GM21360 (cell line): ENCODE measurements at regions not wholly inside any gene's neighbourhood (a gene's known extent, or its start where the extent isn't known, plus 50 kb on each side); places are given as distances from the start of the nearest gene placed in this dataset.

Source experiments
- ATAC-seq: cut with Tn5 transposase; IDR thresholded peaks from one replicate; pipeline ENCODE4 v1.9.1; 2021; ENCODE audit warnings: mild to moderate bottlenecking, moderate library complexity; ENCODE audit not compliant: unreplicated experiment

DNA sequence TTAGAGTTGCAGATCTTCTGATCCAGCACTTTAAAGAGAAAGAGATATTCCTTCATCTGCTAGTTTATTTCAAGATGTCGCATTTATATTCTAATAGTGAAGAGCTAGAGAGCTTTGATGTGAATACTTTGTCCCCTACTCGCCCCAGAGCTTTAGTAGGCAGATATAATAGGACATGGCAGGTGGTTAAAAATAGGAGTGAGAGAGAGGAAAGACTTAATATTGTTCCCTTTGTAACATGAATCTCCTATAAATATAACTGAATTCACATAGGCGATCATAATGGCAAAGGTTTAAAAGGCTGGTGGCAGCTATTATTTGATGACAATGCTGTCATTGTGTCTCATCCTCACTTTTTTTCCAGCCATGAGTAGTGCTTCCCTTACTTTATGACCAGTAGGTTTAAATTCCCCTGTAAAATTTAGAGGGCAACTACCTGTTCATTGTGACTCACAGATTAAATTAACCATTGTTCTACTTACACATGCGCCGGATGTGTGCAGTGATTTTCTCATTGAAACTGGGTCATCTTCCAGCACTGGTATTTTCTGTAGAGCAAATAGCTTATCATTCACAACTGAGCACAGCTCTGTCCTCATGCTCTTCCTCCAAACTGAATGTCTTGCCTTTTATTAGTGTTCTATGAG is 906.7 kb upstream of the CELF2 start:
- no peak for ATAC-seq

DNA sequence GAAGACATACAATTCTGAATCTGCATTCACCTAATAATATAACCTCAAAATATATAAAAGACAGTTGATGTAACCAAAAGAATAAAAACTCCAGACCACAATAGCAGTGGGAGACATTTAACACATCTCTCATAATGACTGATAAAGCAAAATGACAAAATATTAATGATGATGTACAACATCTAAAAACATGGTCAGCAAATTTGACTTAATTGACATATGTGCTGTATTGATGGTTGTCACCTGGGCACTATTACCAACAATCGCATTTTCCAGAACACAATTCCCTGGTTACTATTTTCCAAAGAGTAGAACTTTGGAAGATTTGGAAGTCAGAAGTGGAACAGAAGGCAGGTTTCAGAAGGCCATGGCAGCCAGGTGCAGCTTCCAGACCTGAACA is 899.5 kb upstream of the CELF2 start:
- no peak for ATAC-seq

DNA sequence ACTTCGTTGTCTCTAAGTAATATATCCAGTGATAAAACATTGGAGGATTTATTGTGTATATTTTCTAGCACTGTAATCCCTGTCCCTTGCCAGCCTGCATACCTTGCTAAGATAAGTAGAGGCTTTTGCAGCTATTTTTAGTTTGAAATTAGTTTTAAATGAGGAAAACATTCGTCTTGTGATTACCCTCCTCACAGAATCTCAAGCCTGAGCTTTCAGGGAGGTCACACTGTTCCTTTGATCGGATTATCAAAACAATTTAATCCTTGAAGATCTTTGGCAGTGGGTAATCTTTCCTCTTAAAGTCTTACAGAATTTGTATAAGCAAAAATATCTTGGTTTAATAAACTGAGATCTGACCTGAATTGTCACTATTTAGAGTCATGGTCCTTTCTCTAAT is 897.0 kb upstream of the CELF2 start:
- ATAC-seq: no peak

DNA sequence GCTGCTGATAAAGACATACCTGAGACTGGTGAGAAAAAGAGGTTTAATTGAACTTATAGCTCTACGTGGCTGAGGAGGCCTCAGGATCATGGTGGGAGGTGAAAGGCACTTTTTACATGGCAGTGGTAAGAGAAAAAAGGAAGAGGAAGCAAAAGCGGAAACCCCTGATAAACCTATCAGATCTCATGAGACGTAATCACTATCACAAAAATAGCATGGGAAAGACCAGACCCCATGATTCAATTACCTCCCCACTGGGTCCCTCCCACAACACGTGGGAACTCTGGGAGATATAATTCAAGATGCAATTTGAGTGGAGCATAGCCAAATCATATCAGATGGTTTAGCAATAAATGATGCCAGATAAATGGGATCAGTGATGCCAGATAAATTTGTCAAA is 892.0 kb upstream of the CELF2 start:
- ATAC-seq: no peak

DNA sequence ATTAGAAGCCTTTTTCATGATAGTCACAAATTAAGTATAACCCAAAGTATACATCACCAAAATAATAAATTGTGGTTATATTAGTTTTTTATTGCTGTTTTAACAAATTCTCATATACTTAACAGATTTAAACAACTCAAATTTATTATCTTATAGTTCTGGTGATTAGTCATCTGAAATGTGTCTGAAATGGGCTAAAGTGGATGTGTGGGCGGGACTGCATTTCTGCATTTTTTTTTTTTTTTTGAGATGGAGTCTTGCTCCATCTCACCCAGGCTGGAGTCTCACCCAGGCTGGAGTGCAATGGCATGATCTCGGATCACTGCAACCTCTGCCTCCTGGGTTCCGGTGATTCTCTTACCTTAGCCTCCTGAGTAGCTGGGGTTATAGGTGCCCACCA is 891.5 kb upstream of the CELF2 start:
- ATAC-seq: no peak

DNA sequence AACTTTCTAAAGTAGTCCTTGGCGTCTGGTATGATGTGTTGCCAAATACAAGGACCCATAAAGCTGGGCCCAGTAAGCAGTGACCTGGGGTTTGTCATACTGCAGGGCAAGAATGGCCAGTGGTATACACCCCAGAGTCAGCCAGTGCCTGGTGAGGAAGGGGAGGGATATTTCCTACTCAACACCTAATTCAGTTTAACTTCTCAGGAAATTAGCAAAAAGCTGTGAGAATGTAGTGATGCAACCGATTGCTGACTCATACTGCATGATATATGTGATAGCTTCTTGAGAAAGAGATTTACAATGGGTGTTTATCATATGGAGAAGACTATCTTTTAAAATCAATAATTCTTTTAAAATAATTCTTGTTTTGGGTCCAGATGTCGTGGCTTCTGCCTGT is 889.3 kb upstream of the CELF2 start:
- no peak for ATAC-seq

DNA sequence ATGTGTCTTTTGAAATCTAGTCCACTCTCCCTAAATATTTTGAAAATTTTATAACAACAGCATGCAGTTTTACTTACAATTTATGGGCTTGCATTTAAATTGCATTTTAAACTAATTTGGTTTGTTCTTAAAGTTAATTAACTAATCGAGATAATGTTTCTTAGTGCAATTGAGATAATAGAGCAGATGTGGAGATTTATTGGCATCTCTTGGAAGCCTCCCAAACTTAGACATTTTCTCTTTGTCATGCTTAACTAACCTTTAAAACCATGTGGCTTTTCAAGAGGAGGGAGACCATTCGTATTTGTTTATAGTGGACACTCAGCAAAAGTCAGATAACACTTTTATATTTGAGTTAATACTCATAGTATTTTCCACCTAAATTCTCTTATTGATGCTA is 887.0 kb upstream of the CELF2 start:
- no peak for ATAC-seq

DNA sequence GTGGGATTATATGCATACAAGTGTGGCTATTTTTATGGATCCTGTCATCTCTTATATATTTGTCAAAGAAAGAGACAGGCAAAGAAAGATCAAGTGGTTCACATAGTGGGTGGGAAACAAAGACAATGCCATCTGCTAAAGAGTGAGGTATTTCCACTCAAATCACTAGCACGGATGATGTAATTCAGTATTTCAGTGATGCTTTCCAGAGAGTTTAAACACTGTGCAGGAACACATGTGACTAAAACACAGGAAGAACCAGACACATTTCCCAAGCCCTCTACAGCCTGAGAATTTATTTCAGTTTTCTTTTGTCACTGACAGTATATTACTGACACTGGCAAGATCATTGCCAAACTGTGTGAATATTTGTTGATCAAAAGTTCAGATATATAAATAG is 885.7 kb upstream of the CELF2 start:
- no peak for ATAC-seq

DNA sequence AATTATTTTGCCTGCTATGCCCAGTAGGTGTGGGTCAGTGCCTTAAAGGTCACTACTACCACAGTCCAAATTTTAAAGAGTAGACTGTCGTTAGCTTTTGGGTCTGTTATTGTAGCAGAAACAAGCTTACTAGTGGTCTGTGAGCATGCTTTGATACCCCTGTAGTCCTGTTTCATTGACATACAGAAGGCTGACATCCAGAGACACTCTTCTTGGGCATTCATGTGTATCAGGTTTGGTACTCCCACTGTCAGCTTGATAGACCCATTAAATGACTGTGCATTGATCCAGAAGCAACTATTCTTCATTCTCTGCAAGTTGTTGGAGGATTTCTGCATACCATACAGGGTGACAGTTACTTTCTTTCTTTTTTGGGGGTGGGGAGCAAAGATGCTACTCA is 884.4 kb upstream of the CELF2 start:
- ATAC-seq: no peak

DNA sequence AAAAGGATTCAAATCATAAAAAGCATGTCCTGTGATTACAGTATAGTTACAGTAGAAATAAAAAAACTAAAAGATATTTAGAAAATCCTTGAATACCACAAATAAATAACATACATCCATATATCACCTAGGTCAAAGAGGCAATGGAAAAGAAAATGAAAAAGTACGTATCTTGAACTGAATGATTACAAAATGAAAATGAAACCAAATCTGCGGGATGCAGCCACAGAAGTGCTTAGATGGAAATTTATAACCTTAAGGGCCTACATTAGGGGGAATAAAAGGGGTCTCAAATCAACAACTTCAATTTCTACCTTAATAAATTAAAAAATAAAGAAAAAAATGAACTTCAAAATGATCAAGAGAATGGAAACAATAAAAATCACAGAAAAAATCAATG is 879.0 kb upstream of the CELF2 start:
- ATAC-seq: no peak

DNA sequence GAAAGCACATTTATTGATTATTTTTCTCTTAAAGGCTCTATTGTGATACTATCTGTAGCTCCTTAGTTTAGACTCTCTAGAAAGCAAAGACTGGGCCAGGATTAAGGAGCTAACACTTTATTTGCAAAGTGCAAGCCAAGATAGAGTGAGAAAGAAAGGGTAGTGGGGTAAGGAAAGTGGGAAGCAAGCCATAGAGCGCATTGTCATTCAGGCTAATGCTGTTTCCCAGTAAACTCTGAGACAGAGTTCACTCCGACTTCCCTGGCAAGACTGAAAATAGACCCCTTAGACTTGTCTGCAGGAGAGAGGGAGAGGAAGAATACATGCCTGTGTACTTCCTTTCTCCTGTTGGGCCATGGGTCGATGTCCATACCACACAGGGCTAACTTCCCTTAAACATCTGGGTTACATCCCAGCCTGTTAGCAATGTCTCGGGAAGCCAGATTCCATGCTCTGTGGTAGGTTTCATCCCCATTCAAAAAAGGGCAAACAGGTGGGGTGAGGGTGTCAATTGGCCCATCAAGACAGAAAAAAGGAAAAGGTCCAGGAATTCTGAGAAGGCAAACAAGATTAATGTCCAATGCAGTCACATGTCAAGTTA is 875.8 kb upstream of the CELF2 start:
- no peak for ATAC-seq

DNA sequence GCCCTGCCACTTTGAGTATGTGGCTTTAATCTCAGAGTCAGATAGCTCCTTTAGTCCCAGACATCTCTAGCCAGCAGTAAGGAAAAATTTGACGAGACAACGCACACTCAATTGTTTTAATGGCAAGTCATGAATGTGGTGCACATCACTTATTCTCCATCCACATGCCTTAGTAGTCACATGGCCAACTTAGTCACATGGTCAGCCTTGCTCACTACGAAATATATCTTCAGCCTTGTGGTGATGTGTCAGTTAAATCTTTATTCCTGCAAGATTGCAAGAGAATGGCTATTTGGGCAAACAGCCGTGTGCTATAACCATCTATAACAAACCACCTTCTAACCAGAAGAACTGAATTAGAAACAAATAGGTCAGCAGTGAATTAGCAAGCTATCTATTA is 871.1 kb upstream of the CELF2 start:
- no peak for ATAC-seq

DNA sequence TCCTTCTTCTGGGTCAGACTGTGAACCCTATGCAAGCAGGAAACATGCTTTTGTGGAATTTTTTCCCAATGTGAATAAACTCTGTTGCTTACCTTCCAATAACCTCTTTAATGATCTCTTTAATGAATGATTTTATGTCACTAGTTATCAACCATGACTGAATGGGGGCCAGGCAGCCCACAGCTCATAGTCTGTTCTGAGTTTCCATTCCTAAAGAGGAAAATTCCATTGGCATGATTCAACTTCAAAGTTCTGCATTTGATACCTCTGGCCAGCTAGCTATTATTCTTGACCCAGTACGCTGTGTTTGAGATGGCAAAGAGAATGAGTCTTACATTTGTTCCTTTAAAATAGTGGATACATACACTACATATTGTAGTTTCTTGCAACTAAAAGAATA is 867.8 kb upstream of the CELF2 start:
- no peak for ATAC-seq

DNA sequence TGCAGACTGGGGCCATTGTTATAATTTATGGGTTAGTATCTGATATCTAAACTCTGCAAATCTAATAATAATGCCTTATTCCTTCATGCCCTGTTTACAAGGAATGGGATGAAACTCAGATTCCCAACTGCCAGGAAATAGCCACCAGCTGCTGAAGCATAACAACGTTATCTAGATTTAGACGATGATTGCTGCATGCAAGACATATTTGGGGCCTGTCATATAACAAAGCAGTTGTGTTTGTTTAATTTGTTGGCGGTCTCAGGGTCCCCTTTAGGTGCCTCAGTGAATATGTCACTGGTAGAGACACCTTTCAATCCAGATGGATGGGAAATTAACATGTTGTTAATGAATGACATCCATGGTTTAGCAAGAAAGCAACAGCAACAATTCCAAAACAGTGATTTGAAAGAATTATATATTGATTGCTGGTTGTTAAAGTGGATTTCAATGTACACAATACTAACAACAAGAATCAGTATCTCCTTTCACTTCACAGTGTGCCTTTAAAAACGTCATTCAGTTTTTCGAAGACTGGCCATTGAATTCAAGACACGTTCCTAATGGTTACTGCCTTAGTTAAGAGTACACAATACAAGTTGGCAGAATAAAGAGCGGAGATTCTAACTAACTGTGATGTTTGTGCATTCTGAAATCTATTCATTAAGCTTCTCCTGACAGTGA is 860.6 kb upstream of the CELF2 start:
- ATAC-seq: no peak

DNA sequence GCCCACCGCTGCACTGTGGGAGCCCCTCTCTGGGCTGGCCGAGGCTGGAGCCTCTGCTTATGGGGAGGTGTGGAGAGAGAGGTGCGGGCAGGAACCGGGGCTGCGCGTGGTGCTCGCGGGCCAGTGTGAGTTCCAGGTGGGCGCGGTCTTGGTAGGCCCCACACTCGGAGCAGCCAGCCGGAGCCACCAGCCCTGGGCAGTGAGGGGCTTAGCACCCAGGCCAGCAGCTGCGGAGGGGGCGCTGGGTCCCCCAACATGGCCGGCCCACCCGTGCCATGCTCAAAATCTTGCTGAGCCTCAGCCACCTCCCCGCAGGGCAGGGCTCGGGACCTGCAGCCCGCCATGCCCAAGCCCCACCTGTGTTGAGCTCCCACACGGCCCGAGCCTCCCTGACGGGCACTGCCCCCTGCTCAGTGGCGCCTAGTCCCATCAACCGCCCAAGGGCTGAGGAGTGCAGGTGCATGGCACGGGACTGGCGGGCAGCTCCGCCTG is 856.8 kb upstream of the CELF2 start:
- ATAC-seq: no peak

DNA sequence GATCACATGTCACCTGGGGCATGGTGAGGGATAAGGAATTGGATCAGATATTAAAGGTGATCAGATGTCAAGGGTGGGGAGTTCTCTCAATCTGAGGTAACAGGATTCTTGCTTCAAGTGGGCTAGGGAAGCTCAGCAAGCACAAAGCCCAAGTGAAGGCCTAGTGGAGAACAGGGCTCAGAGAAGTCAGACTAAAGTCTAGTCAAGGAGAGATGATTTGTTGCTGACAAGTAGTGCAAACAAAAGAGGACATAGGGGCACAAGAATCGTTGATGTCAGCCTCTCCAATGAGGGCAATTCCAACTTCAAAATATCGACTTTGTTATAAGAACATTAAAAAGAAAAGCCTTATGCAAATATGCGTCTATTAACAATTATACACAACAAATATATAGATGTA is 852.8 kb upstream of the CELF2 start:
- ATAC-seq: no peak

DNA sequence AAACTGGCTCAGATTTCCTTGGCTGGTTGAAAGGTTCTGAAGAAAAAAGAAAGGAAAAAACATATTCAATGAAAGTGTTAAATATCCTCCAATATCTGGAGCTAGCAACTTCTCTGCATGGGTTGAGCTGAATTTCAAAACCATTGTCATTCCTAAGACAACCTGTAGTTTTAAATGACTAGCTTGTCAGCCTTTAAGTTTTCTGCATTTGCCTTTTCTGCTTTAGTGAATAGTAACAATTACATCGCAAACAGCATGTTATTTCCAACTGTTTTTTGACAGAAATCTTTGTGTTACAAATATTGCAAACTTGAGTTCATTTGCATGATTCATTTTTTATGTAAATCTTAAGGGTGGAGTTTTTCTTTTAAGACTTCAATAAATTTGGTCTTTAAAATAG is 852.3 kb upstream of the CELF2 start:
- ATAC-seq: no peak

DNA sequence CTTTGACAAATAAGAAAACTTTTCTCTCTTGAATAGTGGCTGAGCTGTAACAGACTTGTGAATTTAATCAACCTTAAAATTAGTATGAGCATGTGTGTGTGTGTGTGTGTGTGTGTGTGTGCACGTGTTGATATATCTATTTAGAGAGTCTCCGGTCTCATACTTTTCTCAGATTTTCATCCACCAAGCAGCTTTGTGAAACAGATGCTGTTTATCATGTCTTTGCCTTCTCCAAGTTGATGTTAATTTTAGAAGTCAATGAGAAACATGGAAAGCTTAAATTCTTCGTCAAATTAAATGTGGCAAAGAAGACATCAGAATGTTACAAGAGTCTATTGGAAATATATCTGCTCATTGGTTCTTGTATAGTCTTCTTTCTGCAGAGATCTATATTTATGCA is 839.2 kb upstream of the CELF2 start:
- ATAC-seq: no peak

DNA sequence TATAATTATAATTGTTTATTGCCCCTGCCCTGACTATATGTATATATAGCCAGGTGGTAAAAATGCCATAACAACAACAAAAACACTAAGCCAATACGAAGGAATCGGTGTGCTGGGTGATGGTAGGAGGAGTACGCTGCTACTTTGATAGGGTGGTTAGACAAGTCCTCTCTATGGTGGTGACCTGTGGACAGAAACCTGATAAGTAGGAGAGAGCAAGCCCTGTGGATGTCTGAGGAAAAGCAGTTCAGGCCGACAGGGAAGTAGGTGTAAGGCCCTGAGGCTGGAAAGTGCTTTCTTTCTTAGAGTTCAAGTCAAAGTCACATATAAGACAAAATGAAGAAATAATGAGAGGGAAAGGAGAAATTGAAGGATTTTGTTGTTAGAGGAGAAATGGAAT is 823.8 kb upstream of the CELF2 start:
- ATAC-seq: no peak

DNA sequence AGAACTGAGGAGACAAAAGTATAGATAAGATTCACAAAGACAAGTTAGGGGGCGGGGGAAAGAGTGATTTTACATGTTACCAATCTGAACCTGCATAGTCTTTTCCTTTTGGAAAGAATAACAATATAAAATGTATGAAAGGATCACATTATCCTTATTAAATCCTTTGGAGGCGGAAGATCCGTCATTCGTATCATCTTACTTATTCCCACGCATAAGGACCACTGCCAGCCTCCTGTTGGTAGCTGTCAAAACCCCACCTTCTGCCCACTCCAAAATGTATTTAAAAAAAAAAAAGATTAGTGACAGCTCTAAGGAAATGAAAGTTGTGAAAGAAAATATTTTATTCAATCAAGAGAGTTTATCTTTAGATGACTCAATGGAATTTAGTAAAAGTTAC is 821.0 kb upstream of the CELF2 start:
- ATAC-seq: no peak

DNA sequence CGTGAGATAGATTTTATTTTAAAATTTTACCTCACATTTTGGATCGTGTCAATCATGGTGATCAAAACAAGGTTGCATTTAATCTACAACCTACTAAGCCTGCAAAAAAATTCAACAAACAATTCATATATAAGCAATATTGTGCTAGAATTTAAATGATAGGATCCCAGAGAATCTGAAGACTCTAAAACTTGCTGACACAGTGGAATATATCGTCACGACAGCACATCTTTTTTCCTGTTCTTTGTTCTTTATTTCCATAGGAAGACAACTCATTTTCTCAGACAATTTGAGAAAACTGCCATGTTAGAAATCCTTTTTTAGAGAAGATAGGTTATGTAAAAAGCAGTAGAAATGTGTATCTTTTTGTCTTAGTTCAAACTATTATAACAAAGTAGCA is 820.2 kb upstream of the CELF2 start:
- no peak for ATAC-seq

DNA sequence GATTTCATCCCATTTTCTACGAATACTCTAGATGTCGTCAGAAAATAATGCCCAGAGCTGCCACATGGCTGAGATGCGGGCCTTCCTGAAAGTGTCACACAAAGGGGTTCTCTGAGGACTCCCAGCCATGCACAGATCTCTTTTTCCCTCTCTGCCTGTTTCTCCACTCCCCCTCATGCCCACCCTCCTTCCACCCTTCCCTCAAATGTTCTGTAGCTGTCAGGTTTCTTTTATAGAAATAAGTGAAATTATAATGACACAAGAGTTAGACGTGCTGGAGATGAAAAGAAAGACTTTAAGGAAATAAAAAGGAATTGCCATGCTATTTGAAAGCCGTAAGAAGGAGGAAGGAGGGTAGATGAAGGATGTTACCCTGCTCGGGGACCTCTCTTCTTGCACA is 819.3 kb upstream of the CELF2 start:
- no peak for ATAC-seq

DNA sequence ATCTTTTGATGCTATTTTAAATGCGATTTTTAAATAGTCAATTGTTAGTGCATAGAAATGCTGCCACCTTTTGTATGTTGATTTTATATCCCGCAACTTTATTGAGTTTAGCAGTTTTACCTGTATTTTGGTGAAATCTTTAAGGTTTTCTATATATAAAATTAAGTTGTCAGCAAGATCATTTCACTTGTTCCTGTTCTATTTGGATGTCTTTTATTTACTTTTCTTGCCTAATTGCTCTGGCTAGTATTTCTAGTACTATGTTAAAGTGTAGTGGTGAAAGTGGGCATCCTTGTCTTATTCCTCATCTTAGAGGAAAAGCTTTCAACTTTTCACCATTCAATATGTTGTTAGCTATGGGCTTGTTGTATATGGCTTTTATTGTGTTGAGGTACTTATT is 813.3 kb upstream of the CELF2 start:
- ATAC-seq: no peak
